22Rv1 (cell line): ENCODE measurements at regions not wholly inside any gene's neighbourhood (a gene's known extent, or its start where the extent isn't known, plus 50 kb on each side); places are given as distances from the start of the nearest gene placed in this dataset.

Experiments
- ZFX ChIP-seq: fragments of 450-650 bp; IDR thresholded peaks from 2 replicates; pipeline ENCODE4 v1.6.1; 2017; ENCODE audit warnings: antibody characterized with exemption, borderline replicate concordance
- TF ChIP-seq, protein P1 (sequence below): fragments of 450-650 bp; IDR thresholded peaks from 2 replicates; pipeline ENCODE4 v1.5.1; 2017; ENCODE audit warnings: mild to moderate bottlenecking

DNA sequence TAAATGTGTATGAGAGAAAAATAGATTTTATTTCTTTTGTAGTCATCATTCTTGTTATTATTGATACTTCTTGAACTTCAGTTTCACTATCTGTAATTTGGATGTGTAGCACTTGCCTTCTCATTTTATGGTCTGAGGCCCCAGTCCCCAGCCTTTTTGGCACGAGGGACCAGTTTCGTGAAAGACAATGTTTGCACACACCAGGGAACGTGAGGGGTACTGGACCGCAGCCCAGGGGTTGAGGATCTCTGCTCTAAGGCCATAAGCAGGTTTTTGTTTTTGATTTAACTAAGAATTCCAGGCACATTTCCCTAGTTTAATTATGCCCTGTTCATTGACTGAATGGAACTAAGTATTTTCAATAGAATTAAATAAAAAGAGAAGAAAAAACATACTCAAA is 261.5 kb downstream of the BMP2 start:
- TF ChIP-seq, protein P1, sequence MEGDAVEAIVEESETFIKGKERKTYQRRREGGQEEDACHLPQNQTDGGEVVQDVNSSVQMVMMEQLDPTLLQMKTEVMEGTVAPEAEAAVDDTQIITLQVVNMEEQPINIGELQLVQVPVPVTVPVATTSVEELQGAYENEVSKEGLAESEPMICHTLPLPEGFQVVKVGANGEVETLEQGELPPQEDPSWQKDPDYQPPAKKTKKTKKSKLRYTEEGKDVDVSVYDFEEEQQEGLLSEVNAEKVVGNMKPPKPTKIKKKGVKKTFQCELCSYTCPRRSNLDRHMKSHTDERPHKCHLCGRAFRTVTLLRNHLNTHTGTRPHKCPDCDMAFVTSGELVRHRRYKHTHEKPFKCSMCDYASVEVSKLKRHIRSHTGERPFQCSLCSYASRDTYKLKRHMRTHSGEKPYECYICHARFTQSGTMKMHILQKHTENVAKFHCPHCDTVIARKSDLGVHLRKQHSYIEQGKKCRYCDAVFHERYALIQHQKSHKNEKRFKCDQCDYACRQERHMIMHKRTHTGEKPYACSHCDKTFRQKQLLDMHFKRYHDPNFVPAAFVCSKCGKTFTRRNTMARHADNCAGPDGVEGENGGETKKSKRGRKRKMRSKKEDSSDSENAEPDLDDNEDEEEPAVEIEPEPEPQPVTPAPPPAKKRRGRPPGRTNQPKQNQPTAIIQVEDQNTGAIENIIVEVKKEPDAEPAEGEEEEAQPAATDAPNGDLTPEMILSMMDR, result no peak
- TF ChIP-seq ZFX, result no peak
